ENCODE measurements at regions not wholly inside any gene's neighbourhood (a gene's known extent, or its start where the extent isn't known, plus 50 kb on each side); places are given as distances from the start of the nearest gene placed in this dataset.

- CTCF ChIA-PET, result no interaction called here
- H3K36me3 ChIP-seq (ENCODE audit: control insufficient read depth in 2 of 2, insufficient read depth in 1 of 2, low read length in 2 of 2), result no peaks in the 10 kb centered on the region
- no peaks in the 10 kb centered on the region for H3K4me1 ChIP-seq (ENCODE audit: control insufficient read depth, insufficient read depth, low read length)
- POLR2A ChIA-PET, result no interaction called here
- H3K9me3 ChIP-seq (ENCODE audit: control insufficient read depth, insufficient read depth, low read depth, low read length), result no peaks in the 10 kb centered on the region
- TF ChIP-seq WT1 (tag by site-specific recombination; IDR thresholded peaks at IDR 0.05) (no peak), ZNF610 (tag by site-specific recombination; IDR thresholded peaks at IDR 0.05; ENCODE audit: borderline replicate concordance) (no peak), ZNF26 (tag by site-specific recombination; IDR thresholded peaks at IDR 0.05) (no peak), ZNF677 (tag by site-specific recombination; IDR thresholded peaks at IDR 0.05) (no peak), RBAK (tag by site-specific recombination; IDR thresholded peaks at IDR 0.05) (no peak), ZNF837 (tag by site-specific recombination; IDR thresholded peaks at IDR 0.05) (no peak), ZNF629 (tag by site-specific recombination; IDR thresholded peaks at IDR 0.05) (no peak)
- TF ChIP-seq, protein P1, sequence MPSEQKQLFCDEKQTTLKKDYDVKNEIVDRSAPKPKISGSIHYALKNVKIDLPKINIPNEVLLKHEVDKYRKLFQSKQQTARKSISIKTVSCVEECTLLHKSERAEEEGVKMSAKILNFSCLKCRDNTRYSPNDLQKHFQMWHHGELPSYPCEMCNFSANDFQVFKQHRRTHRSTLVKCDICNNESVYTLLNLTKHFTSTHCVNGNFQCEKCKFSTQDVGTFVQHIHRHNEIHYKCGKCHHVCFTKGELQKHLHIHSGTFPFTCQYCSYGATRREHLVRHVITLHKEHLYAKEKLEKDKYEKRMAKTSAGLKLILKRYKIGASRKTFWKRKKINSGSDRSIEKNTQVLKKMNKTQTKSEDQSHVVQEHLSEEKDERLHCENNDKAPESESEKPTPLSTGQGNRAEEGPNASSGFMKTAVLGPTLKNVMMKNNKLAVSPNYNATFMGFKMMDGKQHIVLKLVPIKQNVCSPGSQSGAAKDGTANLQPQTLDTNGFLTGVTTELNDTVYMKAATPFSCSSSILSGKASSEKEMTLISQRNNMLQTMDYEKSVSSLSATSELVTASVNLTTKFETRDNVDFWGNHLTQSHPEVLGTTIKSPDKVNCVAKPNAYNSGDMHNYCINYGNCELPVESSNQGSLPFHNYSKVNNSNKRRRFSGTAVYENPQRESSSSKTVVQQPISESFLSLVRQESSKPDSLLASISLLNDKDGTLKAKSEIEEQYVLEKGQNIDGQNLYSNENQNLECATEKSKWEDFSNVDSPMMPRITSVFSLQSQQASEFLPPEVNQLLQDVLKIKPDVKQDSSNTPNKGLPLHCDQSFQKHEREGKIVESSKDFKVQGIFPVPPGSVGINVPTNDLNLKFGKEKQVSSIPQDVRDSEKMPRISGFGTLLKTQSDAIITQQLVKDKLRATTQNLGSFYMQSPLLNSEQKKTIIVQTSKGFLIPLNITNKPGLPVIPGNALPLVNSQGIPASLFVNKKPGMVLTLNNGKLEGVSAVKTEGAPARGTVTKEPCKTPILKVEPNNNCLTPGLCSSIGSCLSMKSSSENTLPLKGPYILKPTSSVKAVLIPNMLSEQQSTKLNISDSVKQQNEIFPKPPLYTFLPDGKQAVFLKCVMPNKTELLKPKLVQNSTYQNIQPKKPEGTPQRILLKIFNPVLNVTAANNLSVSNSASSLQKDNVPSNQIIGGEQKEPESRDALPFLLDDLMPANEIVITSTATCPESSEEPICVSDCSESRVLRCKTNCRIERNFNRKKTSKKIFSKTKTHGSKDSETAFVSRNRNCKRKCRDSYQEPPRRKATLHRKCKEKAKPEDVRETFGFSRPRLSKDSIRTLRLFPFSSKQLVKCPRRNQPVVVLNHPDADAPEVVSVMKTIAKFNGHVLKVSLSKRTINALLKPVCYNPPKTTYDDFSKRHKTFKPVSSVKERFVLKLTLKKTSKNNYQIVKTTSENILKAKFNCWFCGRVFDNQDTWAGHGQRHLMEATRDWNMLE (tag by site-specific recombination; conservative IDR thresholded peaks at IDR 0.05; ENCODE audit: low read depth), result no peak
- no peak overlapping the region for H3K4me3 ChIP-seq (ENCODE audit: low read depth, low read length)
- no peak overlapping the region for H3K27ac ChIP-seq (ENCODE audit: extremely low read depth, low read depth, low read length)
Observed at GRCh38 chr7:31171984-31172383, 119.9 kb downstream of the ADCYAP1R1 start.

GRCh38 chr7:31171216-31171785 is 119.2 kb downstream of the ADCYAP1R1 start:
- H3K27ac ChIP-seq (ENCODE audit: extremely low read depth, low read depth, low read length), result no peak overlapping the region
- no peaks in the 10 kb centered on the region for H3K9me3 ChIP-seq (ENCODE audit: control insufficient read depth, insufficient read depth, low read depth, low read length)
- no peak overlapping the region for H3K4me3 ChIP-seq (ENCODE audit: low read depth, low read length)
- TF ChIP-seq ZNF514 (tag by site-specific recombination; IDR thresholded peaks at IDR 0.05) (no peak), ZNF473 (tag by site-specific recombination; IDR thresholded peaks at IDR 0.05) (no peak), KLF17 (tag by site-specific recombination; IDR thresholded peaks at IDR 0.05) (no peak), ZNF544 (tag by site-specific recombination; IDR thresholded peaks at IDR 0.05) (no peak), ZNF707 (tag by site-specific recombination; IDR thresholded peaks at IDR 0.05) (no peak), PRDM6 (tag by site-specific recombination; IDR thresholded peaks at IDR 0.05) (no peak), GLI2 (tag by site-specific recombination; IDR thresholded peaks at IDR 0.05; ENCODE audit: borderline replicate concordance, low read depth) (no peak), SP2 (tag by site-specific recombination; IDR thresholded peaks at IDR 0.05) (no peak), ZNF175 (tag by site-specific recombination; IDR thresholded peaks at IDR 0.05) (no peak), ZNF311 (tag by site-specific recombination; IDR thresholded peaks at IDR 0.05; ENCODE audit: borderline replicate concordance) (no peak), ZNF639 (tag by site-specific recombination; IDR thresholded peaks at IDR 0.05) (no peak)
- TF ChIP-seq, protein P2, sequence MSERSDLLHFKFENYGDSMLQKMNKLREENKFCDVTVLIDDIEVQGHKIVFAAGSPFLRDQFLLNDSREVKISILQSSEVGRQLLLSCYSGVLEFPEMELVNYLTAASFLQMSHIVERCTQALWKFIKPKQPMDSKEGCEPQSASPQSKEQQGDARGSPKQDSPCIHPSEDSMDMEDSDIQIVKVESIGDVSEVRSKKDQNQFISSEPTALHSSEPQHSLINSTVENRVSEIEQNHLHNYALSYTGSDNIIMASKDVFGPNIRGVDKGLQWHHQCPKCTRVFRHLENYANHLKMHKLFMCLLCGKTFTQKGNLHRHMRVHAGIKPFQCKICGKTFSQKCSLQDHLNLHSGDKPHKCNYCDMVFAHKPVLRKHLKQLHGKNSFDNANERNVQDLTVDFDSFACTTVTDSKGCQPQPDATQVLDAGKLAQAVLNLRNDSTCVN (tag by site-specific recombination; optimal IDR thresholded peaks at IDR 0.05), result no peak
- H3K4me1 ChIP-seq (ENCODE audit: control insufficient read depth, insufficient read depth, low read length), result no peaks in the 10 kb centered on the region
- ChIA-PET CTCF (interaction anchor here (0.9 kb wide), 1 partner anchor 37 kb away, joined by 4 read pairs; no protein-coding TSS in a partner anchor), POLR2A (no interaction called here)
- no peaks in the 10 kb centered on the region for H3K36me3 ChIP-seq (ENCODE audit: control insufficient read depth in 2 of 2, insufficient read depth in 1 of 2, low read length in 2 of 2)
